Activated CD4-positive, alpha-beta T cell treated with anti-CD3 and anti-CD28 coated beads, Interleukin-2, Interleukin-4, amounts not matched to agents 100 ng/mL and 50 ng/mL, durations not matched to agents 16 hours and 8 hours (primary cell): ENCODE measurements at regions not wholly inside any gene's neighbourhood (a gene's known extent, or its start where the extent isn't known, plus 50 kb on each side); places are given as distances from the start of the nearest gene placed in this dataset.

Source experiments
- DNase-seq: peaks from one replicate; pipeline ENCODE4 v3.0.0-alpha.2; 2020; ENCODE audit warnings: low spot score

DNA sequence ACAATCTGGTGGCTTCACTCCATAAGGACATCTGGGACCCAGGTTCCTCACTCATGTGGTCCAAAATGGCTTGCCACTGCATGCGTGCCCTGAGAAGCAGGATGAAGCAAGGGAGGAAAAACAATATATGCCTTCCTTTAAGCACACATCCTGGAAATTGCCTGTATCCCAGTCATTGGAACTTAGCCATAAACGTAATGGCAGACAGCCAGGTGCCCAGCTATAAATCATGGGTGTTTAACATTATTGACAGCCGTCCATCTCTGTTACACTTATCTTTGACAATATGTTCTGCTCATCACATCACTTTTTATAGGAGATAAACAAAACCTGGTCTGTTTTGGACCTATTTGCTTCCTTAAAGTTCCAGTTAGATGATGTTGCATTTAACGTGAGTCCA, 181.0 kb downstream of the AASDH start:
- no peak for DNase-seq

DNA sequence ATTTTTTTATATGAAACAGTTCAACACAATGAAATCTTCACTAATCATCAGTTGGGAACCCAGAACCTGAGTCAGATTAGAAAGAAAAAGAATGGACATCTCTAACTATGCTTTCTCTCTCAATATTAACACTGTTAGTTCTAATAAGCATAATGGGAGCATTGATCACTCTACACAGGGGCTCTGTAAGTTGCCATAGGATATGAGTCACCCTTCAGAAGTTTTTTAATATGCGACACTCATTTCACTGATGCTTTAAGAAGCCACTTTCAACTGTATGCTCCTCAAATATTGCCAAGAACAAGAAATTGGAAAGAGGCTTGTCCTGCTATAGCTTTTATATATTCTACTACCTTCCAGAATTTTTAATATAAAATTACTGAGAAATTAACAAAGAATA, 187.0 kb downstream of the AASDH start:
- DNase-seq, result no peak

DNA sequence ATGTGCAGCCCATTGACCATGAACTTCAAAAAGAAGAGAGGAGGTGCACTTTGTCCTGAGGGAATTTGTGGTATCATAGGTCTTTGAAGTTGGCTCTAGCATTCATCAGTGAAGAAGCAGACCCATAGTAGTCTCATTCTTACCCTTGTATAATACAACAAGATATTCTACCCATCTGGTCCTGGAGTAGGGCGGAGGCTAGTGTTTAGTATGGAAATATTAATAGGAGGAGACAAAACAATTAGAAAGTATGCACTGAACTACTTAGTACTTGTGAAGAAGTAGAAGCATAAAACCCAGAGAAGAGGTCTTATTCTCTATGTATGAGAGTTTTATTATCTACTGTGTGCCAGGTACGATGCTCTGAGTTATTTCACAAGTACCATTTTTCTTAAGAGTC, 189.0 kb downstream of the AASDH start:
- DNase-seq, result no peak

DNA sequence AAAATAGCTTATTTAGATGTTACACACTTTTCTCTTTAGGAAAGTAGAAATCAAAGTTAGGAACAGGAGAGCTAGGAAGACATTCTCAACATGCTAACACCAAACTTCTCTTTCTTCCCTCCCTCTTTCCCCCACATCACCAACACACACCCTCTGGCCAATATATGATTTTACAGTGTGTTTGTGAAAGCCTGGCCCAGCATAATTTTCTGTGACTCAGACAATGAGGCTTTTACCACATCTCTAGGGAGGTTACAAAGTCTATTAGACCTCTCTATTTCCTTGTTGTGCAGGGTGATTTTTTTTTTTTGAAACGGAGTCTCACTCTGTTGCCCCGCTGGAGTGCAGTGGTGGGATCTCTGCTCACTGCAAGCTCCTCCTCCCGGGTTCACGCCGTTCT, 189.9 kb downstream of the AASDH start:
- no peak for DNase-seq

DNA sequence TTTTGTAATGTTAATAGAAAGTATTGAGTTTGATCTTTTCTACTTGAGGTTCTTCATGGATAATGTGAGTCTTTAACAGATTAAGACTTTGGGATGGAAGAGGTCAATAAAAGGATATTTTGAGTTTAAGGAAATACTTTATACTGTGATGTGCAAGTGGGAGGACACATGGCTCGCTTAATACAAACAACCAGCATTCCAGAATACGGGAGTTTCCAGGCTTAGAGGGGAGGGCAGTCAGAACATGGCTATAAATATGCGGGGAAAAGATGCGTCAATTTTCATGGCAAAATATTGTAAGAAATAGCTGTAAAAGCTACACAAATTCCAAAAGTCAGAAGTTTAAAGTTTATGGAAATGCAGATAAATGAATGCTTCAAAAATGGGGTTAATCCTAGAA, 192.3 kb downstream of the AASDH start:
- no peak for DNase-seq

DNA sequence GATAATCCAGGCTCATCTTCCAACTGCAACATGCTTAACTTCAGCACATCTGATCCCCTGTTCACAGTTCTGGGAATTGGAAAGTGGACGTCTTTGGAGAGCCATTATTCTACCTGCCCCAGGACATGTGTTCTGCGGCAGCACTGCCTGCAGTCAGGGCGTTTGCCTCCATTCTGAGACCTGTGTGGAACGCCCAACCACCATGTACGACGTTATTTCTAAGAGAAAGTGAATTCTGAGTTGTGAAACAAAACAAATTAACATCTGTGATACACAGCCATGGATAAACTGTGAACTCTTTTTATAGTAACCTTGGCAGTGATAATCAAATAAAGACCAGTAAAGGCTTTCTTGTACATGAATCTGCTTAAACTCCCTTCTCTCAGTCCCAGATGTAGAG, 195.8 kb downstream of the AASDH start:
- no peak for DNase-seq

DNA sequence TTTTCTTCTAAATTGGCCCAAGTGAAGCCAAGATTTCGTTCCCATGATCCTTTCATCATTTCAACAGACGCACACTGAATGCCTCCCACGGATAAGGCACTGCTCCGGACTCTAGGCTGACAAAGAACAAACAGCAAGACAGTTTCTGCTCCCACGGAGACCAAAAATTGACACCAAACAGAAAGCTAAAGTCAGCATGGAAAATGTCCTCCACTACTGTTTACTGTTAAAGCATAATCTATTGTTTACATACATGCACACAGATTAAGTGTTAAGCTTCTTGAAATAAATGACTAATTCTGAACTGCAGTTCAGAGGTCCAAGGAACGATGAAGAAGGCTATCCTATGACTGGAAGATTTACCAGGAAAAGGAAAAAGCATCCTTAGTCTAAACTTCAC, 199.6 kb downstream of the AASDH start:
- no peak for DNase-seq

DNA sequence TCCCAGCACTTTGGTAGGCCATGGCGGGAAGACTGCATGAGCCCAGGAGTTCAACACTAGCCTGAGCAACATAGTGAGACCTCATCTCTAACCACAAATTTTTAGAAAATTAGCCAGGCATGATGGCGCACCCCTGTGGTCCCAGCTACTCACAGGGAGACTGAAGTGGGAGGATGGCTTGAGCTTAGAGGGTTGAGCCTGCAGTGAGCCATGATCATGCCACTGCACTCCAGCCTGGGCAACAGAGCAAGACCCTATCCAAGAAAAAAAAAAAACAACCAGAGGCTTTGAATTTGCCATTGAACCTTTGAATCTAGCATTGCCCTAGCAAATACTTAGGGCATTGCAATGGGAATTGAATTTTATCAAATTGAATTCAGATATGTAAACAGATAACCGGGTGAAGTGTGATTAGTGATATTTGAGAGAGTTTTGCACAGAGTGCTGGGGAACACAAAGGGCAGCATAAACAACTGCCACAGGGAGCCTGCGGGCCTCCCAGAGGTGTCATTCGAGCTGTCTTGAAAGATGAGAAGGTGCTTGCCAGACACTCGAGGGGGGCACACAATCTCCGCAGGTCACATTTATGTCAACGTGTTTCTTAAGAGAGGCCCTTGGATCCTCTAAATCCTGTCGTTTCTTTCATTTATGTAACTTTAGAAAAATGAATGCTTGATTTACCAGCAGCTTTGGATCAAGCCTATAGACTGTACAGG, 200.3 kb downstream of the AASDH start:
- DNase-seq, result no peak

DNA sequence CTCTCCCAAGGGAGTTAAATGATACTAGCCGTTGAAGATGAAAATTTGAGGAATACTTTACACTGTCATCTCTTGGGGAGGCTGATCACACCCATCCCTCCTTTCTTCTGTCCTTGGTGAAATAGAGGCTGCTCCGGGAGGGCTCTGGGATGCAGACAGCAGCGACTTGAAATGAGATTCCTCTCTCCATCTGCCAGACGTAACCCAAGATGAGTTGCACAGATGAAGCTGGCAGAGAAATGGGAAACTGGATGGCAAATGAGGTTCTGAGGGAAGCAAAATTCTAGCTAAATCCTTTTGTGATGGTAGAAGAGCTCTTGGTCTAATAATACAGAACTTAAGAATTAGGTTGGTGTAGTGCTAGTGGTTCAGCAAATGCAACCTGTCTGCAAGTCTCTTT, 201.4 kb downstream of the AASDH start:
- DNase-seq, result no peak

DNA sequence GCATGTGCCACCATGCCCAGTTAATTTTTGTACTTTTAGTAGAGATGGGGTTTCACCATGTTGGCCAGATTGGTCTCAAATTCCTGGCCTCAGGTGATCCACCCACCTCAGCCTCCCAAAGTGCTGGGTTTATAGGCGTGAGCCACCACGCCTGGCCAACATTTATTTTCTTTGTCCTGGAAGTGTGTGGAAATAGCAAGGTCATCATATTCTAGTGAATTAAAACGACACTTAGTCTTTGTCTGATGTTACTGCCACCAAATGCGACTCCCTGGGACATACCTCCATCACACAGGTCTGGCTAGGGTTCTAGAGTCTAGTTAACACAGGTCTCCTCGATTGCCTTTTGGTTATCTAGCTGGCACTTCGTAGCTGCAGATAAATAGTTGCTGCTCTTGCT, 203.1 kb downstream of the AASDH start:
- DNase-seq, result no peak

DNA sequence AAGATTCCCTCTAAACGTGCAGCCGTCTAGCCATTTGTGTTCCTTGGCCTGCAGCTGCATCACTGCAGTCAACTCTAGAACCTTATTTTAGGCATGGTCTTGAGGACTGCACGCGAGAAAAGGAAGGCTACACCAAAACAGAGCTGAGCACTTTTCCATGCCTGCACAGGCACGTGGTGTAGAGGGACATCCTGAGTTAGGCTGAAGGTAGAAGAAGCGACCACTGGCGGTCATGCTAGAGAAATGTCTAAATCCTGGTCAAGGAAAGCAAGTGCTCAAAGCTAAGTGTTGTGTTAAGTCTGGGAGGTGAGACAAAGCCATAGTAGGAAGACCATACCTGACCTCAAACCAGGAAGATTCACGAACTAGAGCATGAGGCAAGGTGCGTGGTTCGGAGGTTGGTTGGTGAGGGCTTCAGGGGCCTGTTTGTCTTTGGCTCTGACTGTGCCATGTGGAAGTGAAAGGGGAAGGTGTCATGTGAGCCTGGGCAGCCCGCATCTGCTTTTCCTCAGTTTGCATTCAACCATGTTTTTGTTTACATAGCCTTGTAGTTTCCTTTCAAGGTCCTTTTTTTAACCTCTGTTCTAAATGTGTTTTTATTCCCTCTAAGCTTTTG, 203.8 kb downstream of the AASDH start:
- no peak for DNase-seq

DNA sequence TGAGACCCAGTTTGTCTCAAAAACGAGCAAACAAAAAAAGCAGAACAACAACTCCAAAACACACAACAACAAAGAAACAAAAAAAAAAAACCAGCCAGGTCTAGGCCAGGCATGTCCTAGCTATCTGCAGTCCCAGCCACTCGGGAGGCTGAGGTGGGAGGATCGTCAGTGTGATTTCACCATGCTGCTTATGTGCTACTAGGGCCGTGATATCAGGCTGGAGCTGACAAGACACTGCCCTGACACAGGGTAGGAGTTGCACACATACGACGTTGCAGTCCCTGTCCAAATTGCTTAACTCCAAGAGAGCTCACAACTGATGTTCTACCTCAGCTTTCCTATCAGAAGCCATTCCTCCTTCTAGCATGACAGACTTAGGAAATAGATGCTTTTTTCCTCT, 204.9 kb downstream of the AASDH start:
- no peak for DNase-seq

DNA sequence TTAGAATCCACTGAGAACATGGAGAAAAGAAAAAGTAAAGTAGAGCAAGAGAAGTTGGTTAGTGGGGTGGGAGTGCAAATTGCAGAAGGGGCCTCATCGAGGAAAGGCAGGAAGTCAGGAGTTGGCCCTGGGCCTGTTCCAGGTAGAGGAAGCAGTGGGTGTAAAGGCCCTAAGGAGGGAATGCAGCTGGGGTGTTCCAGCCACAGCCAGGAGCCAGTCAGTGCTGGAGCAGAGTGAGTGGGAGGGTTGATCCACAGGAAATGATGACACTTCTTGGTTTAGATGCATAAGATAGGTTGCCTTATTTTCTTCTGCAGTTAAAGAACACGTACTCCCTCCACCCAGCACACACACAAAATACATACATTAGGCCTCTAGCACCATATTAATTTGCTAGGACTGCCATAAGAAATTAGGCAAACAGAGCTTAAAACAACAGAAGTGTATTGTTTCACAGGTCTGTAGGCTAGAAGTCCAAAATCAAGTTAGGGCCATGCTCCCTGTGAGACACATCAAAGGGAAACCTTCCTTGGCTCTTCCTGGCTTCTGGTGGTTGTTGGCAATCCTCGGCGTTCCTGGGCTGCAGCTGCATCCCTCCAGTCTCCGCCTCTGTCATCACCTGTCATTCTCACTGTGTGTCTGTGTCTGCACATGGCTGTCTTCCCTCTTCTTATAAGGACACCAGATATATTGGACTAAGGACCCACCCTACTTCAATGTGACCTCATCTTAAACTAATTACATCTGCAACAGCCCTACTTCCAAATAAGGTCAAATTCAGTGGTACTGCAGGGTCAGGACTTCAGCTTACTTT, 205.9 kb downstream of the AASDH start:
- DNase-seq, result no peak

DNA sequence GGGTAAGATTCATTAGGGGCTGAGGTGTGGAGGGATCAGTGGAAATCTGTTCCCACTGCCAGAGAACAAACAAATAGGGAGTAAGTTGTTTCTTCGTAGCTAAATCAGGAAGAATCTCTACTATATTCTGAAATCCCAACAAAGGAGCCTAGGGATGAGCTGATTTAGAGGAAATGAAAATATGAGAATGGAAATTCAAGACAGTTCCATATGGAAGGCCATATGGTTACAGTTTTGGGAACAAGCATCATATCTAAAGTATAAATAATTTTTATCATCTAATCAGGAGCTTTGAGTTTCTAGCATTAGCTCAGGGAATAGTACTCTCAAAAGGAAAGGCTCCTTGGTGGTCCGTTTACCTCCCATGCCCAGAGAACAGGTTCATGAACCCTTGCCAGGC, 218.2 kb downstream of the AASDH start:
- no peak for DNase-seq

DNA sequence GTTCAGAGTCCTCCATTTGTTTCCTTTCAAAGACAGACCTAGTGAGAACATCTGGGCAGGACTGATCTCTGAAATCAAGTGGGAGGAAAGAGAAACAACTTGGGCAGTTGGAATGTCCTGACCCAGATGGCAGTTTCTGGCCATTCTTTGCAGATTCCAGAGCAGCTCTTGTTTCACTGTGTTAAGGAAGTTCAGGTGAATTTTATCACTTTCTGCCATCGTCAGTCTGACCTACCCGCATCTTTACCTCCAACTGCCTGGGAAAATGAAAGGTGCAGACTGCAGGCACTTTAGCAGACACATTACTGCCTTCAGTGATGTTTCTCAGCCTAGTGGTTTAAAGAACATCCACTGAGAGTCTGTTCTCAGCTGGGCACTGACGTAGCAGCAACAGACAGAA, 216.2 kb downstream of the CEP135 start:
- DNase-seq, result no peak

DNA sequence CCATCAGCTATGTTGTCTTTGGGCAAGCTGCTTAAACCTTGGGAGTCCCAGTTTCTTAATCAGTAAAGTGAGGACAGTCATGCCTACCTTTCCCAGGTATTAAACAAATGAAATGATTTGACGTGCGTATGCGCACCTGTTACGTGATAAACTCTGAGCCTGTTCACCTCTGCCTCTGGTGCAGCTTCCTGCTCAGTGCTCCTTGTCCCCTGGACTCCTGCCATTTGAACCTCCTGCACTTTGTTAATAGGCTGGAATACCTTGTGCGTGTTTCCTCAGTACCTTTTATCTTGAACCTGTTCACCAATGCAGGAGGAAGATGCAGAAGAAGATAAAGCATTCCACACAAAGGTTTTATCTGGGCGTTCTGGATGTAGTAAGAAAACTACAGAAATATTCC, 211.9 kb downstream of the CEP135 start:
- DNase-seq, result no peak

DNA sequence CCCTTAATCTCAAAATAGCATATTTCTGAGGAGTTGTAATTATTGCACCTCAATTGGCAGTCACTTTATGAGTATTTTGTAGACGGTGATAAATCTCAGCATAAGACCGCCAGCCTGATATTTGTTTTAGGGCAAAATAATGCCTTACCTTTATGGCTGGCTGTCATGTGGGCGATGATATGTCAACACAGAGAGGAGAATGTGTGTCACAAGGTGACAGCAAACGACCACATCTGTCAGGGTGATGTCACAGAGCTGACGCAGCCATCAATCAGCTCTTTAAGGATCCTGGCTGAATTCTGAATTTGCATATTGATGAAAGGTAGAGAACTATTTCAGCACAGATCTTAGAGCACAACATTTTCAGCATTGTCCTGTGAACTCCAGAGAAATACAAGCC, 209.7 kb downstream of the CEP135 start:
- no peak for DNase-seq

DNA sequence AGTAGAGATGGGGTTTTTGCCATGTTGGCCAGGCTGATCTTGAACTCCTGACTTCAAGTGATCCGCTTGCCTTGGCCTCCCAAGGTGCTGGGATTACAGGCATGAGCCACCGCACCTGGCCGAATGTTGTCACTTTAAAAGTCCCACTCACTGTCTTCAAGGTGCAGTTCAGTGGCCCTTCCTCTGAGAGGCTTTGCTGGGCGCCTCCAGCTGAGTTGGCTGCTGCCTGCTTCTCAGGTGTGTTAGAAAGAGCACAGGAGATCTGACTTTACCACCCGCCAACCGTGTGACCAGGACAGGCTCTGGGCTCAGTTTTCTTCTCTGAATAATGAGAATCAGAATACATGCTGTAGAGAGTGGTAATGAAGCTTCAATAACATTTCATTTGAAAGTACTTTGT, 207.4 kb downstream of the CEP135 start:
- DNase-seq, result no peak

DNA sequence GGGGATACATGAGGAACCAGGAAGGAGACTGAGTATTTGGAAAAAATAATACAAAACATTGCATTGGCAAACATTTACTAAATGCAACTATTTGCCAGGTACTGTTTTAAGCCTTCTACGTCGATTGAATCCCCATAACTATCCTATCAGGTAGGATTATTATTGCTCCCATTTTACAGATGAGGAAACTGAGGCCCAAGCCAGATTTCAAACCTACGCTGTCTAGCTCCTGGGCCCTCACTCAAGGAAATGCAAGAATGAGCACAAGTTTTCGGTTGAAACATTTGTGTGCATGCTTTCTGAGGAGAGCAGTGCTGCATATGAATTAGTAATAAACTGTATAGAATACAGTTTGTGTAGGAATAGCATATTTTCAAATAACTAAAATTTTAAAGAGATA, 206.7 kb downstream of the CEP135 start:
- no peak for DNase-seq

DNA sequence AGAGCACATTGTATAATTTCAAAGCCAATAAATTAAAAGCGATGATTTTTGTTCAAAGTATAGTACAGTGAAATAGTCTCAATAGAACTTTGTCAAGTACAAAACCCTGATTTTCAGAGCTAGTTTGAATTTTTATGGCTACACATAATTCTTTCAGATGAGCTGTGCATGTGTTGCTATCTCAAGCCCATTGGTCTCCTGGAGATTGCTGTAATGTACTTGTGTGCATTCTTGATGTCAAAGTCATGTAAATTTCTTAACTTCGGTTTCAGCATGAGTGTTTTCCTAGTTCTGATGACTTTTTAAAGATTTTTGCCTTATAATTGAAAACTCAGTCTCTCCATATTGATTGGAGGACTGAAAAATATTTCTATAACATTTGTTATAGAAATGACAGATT, 200.8 kb downstream of the CEP135 start:
- DNase-seq, result no peak

DNA sequence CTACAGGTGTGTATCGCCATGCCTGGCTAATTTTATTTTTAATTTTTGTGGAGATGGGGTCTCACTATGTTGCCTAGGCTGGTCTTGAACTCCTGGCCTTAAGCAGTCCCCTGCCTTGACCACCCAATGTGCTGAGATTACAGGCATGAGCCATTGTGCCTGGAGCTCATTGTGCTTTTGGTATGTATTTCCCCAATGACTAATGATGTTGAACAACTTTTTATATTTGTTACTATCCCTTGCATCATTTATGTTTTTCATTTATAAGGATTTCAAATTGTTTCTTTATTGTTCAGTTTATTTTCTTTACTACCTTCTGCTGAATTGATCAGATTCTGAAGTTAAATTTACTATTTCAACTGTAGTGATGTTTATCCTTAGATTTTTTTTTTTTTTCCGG, 199.7 kb downstream of the CEP135 start:
- no peak for DNase-seq

DNA sequence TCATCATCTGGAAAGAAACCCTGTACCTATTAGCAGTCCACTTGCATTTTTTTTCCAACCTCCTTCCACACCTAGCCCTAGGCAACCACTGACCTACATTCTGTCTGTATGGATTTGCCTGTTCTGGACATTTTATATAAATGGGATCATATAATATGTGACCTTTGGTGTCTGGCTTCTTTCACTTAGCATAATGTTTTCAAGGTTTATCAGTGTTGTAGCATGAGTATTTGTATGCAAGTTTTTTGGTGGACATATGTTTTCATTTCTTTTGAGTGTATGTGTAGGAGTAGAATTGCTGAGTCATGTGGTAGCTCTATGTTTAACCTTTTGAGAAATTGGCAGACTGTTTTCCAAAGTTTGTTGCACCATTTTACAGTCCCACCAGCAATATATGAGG, 198.6 kb downstream of the CEP135 start:
- no peak for DNase-seq

DNA sequence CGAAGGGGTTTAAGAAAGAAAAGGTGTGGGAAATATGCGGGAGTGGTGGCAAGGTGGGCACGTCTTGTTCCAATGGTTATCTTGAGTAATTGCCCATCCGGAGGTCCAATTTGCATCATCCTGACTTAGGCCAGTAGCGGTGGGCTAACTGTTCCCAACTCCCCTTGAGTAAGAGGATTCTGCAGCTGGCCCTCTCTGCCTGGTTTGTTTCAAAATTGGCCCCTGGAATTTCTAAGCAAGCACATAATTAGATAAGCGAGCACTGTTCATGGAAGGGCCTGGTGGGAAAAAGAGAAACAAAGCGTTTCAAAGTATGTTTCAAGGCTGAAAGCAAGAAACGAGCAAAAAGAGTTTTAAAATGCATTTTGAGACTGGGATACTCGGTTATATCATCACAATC, 198.2 kb downstream of the CEP135 start:
- DNase-seq, result no peak

DNA sequence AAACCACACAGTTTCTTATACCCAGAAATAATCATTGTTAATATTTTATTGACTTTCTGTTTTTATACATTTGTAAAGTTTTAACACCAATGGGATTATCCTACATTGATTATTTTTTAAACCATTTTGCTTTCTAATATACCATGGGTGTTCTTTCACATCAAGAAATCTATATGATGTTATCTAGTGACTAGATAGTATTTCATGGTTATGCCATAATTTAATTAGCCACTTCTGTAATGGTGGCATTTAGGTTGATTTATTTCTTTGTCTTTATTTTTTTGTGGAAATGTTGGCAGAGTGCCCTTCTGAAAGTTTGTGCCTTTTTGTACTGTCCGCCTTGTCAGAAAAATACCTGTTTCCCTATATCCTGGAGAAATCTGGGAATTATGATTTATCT, 193.3 kb downstream of the CEP135 start:
- no peak for DNase-seq
